Activated naive CD8-positive, alpha-beta T cell treated with anti-CD3 and anti-CD28 coated beads for 36 hours (primary cell): ENCODE measurements at regions not wholly inside any gene's neighbourhood (a gene's known extent, or its start where the extent isn't known, plus 50 kb on each side); places are given as distances from the start of the nearest gene placed in this dataset.
"Not testable (repeated sequence)": the region's sequence is repeated elsewhere in the genome, so short reads cannot be mapped to it uniquely, and the experiment has no call there.

ENCODE experiments used
- DNase-seq: peaks from one replicate; pipeline ENCODE4 v3.0.0; 2021
- H3K27ac Mint-ChIP-seq: one replicate; pipeline ENCODE4 v1.8.0; 2022; ENCODE audit warnings: mild to moderate bottlenecking, moderate library complexity, mixed read lengths
- H3K27me3 Mint-ChIP-seq: one replicate; pipeline ENCODE4 v1.8.0; 2022; ENCODE audit warnings: mild to moderate bottlenecking, mixed read lengths
- H3K36me3 Mint-ChIP-seq: one replicate; pipeline ENCODE4 v1.8.0; 2021; ENCODE audit warnings: mild to moderate bottlenecking, mixed read lengths
- H3K4me1 Mint-ChIP-seq: one replicate; pipeline ENCODE4 v1.8.0; 2021; ENCODE audit warnings: mixed read lengths
- H3K4me3 Mint-ChIP-seq: one replicate; pipeline ENCODE4 v1.8.0; 2022; ENCODE audit warnings: mild to moderate bottlenecking, moderate library complexity, mixed read lengths
- H3K9me3 Mint-ChIP-seq: one replicate; pipeline ENCODE4 v1.8.0; 2022; ENCODE audit warnings: mixed read lengths

GRCh38 chr6:156674197-156674596, 103.0 kb upstream of the ARID1B start:
- H3K27me3 Mint-ChIP-seq, result no peaks in the 10 kb centered on the region
- H3K4me1 Mint-ChIP-seq, result no peaks in the 10 kb centered on the region
- H3K27ac Mint-ChIP-seq, result no peak overlapping the region
- H3K4me3 Mint-ChIP-seq, result no peak overlapping the region
- H3K36me3 Mint-ChIP-seq, result peaks cover 8% of the 10 kb centered on the region
- DNase-seq, result no peak
- H3K9me3 Mint-ChIP-seq, result peaks cover 27% of the 10 kb centered on the region

GRCh38 chr6:156670097-156670496, 107.1 kb upstream of the ARID1B start:
- not testable (repeated sequence) for H3K36me3 Mint-ChIP-seq, H3K27ac Mint-ChIP-seq, DNase-seq, H3K4me1 Mint-ChIP-seq, H3K27me3 Mint-ChIP-seq, H3K4me3 Mint-ChIP-seq
- H3K9me3 Mint-ChIP-seq, result peaks cover 21% of the 10 kb centered on the region

GRCh38 chr6:156662025-156662445, 115.1 kb upstream of the ARID1B start:
- no peak overlapping the region for H3K27ac Mint-ChIP-seq
- H3K4me1 Mint-ChIP-seq, result peaks cover 14% of the 10 kb centered on the region
- no peak overlapping the region for H3K4me3 Mint-ChIP-seq
- peaks cover 1% of the 10 kb centered on the region for H3K36me3 Mint-ChIP-seq
- H3K9me3 Mint-ChIP-seq, result peaks cover 3% of the 10 kb centered on the region
- peaks cover 6% of the 10 kb centered on the region for H3K27me3 Mint-ChIP-seq
- no peak for DNase-seq

GRCh38 chr6:156660389-156660788, 116.8 kb upstream of the ARID1B start:
- H3K4me3 Mint-ChIP-seq, result no peak overlapping the region
- H3K36me3 Mint-ChIP-seq, result peaks cover 1% of the 10 kb centered on the region
- H3K27ac Mint-ChIP-seq, result no peak overlapping the region
- H3K9me3 Mint-ChIP-seq, result peaks cover 2% of the 10 kb centered on the region
- peaks cover 14% of the 10 kb centered on the region for H3K4me1 Mint-ChIP-seq
- H3K27me3 Mint-ChIP-seq, result peaks cover 6% of the 10 kb centered on the region
- no peak for DNase-seq

- H3K4me1 Mint-ChIP-seq, result peaks cover 14% of the 10 kb centered on the region
- no peak for DNase-seq
- no peak overlapping the region for H3K27ac Mint-ChIP-seq
- peaks cover 2% of the 10 kb centered on the region for H3K9me3 Mint-ChIP-seq
- peaks cover 6% of the 10 kb centered on the region for H3K27me3 Mint-ChIP-seq
- H3K4me3 Mint-ChIP-seq, result no peak overlapping the region
- peaks cover 1% of the 10 kb centered on the region for H3K36me3 Mint-ChIP-seq
Measured at GRCh38 chr6:156659822-156660198, 117.4 kb upstream of the ARID1B start.

GRCh38 chr6:156658966-156659821, 118.0 kb upstream of the ARID1B start:
- Mint-ChIP-seq H3K4me3 (no peak overlapping the region), H3K4me1 (peaks cover 14% of the 10 kb centered on the region), H3K9me3 (no peaks in the 10 kb centered on the region), H3K27me3 (peaks cover 6% of the 10 kb centered on the region), H3K27ac (no peak overlapping the region), H3K36me3 (no peaks in the 10 kb centered on the region)
- no peak for DNase-seq

- Mint-ChIP-seq H3K4me3 (no peak overlapping the region), H3K27ac (no peak overlapping the region), H3K36me3 (no peaks in the 10 kb centered on the region), H3K9me3 (no peaks in the 10 kb centered on the region), H3K27me3 (peaks cover 6% of the 10 kb centered on the region), H3K4me1 (peaks cover 14% of the 10 kb centered on the region)
- DNase-seq, result no peak
Measured at GRCh38 chr6:156658186-156658965, 118.8 kb upstream of the ARID1B start.

- DNase-seq, result no peak
- Mint-ChIP-seq H3K9me3 (no peaks in the 10 kb centered on the region), H3K27ac (no peak overlapping the region), H3K27me3 (peaks cover 6% of the 10 kb centered on the region), H3K36me3 (no peaks in the 10 kb centered on the region), H3K4me3 (no peak overlapping the region), H3K4me1 (peaks cover 14% of the 10 kb centered on the region)
Measured at GRCh38 chr6:156657296-156657695, 119.9 kb upstream of the ARID1B start.

- H3K27ac Mint-ChIP-seq, result no peak overlapping the region
Measured at GRCh38 chr6:156654919-156655918, 122.0 kb upstream of the ARID1B start.

GRCh38 chr6:156652231-156652750, 124.9 kb upstream of the ARID1B start:
- peaks cover 13% of the 10 kb centered on the region for H3K27me3 Mint-ChIP-seq
- no peaks in the 10 kb centered on the region for H3K36me3 Mint-ChIP-seq
- no peak overlapping the region for H3K27ac Mint-ChIP-seq
- H3K9me3 Mint-ChIP-seq, result no peaks in the 10 kb centered on the region
- H3K4me3 Mint-ChIP-seq, result no peak overlapping the region
- H3K4me1 Mint-ChIP-seq, result peaks cover 8% of the 10 kb centered on the region
- no peak for DNase-seq

More at GRCh38 chr6:156654919-156655918, 122.0 kb upstream of the ARID1B start:
- Mint-ChIP-seq H3K27me3 (peaks cover 6% of the 10 kb centered on the region), H3K9me3 (no peaks in the 10 kb centered on the region), H3K36me3 (no peaks in the 10 kb centered on the region), H3K4me1 (peaks cover 10% of the 10 kb centered on the region), H3K4me3 (no peak overlapping the region)
- no peak for DNase-seq

GRCh38 chr6:156651486-156651885, 125.7 kb upstream of the ARID1B start:
- H3K27ac Mint-ChIP-seq, result no peak overlapping the region
- H3K27me3 Mint-ChIP-seq, result peaks cover 21% of the 10 kb centered on the region
- no peak for DNase-seq
- H3K4me3 Mint-ChIP-seq, result no peak overlapping the region
- no peaks in the 10 kb centered on the region for H3K36me3 Mint-ChIP-seq
- no peaks in the 10 kb centered on the region for H3K9me3 Mint-ChIP-seq
- H3K4me1 Mint-ChIP-seq, result peaks cover 15% of the 10 kb centered on the region

GRCh38 chr6:156650896-156651390, 126.2 kb upstream of the ARID1B start:
- Mint-ChIP-seq H3K4me1 (peaks cover 16% of the 10 kb centered on the region), H3K36me3 (no peaks in the 10 kb centered on the region), H3K27me3 (peaks cover 23% of the 10 kb centered on the region), H3K27ac (no peak overlapping the region), H3K9me3 (no peaks in the 10 kb centered on the region), H3K4me3 (no peak overlapping the region)
- DNase-seq, result no peak

- Mint-ChIP-seq H3K36me3 (no peaks in the 10 kb centered on the region), H3K4me1 (peaks cover 16% of the 10 kb centered on the region), H3K27me3 (peaks cover 36% of the 10 kb centered on the region), H3K27ac (no peak overlapping the region), H3K4me3 (no peak overlapping the region), H3K9me3 (no peaks in the 10 kb centered on the region)
- no peak for DNase-seq
Measured at GRCh38 chr6:156648616-156649015, 128.6 kb upstream of the ARID1B start.

GRCh38 chr6:156647991-156648390, 129.2 kb upstream of the ARID1B start:
- H3K4me1 Mint-ChIP-seq, result peaks cover 16% of the 10 kb centered on the region
- H3K4me3 Mint-ChIP-seq, result no peak overlapping the region
- H3K9me3 Mint-ChIP-seq, result no peaks in the 10 kb centered on the region
- no peaks in the 10 kb centered on the region for H3K36me3 Mint-ChIP-seq
- DNase-seq, result no peak
- H3K27me3 Mint-ChIP-seq, result peaks cover 36% of the 10 kb centered on the region
- no peak overlapping the region for H3K27ac Mint-ChIP-seq
